ENCODE measurements at regions not wholly inside any gene's neighbourhood (a gene's known extent, or its start where the extent isn't known, plus 50 kb on each side); places are given as distances from the start of the nearest gene placed in this dataset.

DNA sequence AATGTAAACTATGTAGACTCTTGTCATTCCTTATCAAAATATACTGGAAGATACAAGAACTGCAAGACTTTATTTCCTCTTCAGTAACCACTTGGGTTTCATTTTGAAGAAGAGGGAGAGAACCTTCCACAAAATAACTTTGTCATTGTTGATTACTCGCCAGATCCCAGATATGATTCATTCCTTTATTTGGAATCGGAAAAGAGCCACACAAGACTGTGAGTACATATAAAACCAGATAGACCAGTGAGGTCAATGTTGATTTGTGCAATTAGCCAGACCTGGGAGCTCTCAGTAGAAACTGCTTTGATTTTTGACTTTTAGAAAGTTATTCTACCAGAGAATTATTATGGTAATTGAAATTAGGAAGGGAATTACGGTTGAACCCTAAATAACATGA lies 146.1 kb downstream of the TMEM167A start:
- DNase-seq = no peak
- TF ChIP-seq, protein P1, sequence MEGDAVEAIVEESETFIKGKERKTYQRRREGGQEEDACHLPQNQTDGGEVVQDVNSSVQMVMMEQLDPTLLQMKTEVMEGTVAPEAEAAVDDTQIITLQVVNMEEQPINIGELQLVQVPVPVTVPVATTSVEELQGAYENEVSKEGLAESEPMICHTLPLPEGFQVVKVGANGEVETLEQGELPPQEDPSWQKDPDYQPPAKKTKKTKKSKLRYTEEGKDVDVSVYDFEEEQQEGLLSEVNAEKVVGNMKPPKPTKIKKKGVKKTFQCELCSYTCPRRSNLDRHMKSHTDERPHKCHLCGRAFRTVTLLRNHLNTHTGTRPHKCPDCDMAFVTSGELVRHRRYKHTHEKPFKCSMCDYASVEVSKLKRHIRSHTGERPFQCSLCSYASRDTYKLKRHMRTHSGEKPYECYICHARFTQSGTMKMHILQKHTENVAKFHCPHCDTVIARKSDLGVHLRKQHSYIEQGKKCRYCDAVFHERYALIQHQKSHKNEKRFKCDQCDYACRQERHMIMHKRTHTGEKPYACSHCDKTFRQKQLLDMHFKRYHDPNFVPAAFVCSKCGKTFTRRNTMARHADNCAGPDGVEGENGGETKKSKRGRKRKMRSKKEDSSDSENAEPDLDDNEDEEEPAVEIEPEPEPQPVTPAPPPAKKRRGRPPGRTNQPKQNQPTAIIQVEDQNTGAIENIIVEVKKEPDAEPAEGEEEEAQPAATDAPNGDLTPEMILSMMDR (IDR thresholded peaks at IDR 0.05; ENCODE audit: low read depth, low read length) = no peak
- Histone ChIP-seq H3K4me3 (ENCODE audit: low read depth, low read length) (no peak overlapping the region), H3K9me3 (no peaks in the 10 kb centered on the region), H3K36me3 (no peaks in the 10 kb centered on the region), H3K4me1 (no peaks in the 10 kb centered on the region), H3K27me3 (no peaks in the 10 kb centered on the region)

DNA sequence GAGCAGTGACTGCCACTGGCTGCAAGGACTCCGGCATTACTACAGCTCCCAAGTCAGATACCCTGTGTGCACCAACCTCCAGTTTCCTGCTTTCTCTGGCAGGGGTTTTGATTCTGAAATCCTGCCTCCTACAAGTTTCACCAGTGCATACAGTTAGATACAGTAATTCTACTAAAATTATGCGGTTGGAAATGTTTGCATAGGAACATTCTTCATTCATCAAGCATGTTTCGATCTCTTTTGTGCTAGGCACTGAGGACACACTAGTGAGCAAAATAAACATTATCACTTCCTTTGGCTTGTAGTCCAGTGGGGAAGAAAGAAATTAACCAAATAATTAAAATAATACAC lies 152.2 kb downstream of the TMEM167A start:
- H3K9me3 ChIP-seq = no peaks in the 10 kb centered on the region
- TF ChIP-seq, protein P1 (IDR thresholded peaks at IDR 0.05; ENCODE audit: low read depth, low read length) = no peak
- no peaks in the 10 kb centered on the region for H3K27me3 ChIP-seq
- DNase-seq = no peak
- H3K36me3 ChIP-seq = no peaks in the 10 kb centered on the region
- H3K4me1 ChIP-seq = no peaks in the 10 kb centered on the region
- H3K4me3 ChIP-seq (ENCODE audit: low read depth, low read length) = no peak overlapping the region

DNA sequence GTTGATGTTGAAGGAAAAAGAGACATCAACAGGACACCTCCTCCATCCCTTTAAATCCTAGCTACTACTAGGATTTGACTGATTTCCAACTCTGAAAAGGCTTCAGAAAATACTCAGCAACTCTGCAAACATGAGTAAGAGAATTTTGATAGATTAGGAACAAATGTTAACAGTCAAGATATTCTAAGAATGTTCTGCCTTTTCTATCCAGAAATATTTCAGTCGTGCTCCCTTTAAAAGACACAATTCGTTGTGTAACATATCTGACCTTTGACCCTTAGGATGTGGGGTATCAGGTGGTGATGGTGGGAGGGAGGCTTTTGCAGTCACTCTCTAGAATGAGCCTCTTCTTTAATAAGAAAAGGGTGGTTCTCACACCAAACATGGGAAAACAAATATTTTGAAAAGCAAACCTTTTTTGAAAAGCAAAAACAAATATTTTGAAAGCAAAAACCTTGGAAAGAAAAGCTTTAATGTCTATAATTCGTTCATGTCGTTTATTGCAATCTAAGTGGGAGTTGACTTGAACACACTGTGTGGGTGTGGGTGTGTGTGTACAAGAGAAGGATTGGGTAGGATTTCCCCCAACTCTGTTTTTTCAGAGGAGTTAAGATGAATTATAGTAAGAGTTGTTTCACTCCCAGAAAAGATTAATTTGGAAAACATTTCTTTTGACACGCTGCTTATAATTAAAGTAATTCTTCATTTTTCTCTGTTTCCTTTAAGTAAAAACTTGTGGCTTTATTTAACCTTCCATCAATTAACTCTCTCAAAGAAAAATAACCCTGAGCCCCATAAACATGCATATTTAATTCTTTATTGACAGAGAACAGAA lies 152.8 kb downstream of the TMEM167A start:
- Histone ChIP-seq H3K36me3 (no peaks in the 10 kb centered on the region), H3K9me3 (no peaks in the 10 kb centered on the region), H3K4me3 (ENCODE audit: low read depth, low read length) (no peak overlapping the region), H3K4me1 (no peaks in the 10 kb centered on the region), H3K27me3 (no peaks in the 10 kb centered on the region)
- no peak for DNase-seq
- TF ChIP-seq, protein P1 (IDR thresholded peaks at IDR 0.05; ENCODE audit: low read depth, low read length) = no peak

DNA sequence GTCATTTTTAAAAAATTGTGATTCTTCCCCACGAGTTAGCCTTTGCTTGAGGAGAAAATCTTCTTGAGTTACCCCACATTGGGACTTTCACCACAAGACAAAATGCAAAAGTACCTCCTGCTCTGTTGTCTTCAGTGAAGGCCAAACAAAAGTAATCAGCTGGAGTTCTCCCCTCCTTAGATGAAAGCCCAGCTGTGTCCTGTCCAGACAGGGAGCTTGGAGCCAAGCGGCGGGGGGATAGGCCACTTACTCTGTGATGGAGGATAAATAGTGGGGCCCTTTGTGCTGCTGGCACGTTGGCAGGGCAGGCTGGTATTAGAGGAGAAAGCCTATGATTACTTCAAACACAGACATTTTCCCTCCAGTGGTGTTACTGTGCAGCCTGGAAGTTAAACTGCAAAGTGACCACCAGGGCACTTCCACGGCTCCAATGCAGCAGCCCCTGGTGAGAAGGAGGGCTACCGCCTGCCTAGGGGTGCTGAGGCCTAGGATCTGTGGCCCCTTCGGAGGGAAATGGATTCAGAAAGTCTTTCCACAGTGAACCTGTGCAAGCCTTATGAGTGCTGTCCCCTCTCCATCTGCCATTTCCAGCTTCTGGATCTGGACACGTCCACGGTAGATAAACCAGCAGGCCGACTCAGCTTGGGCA lies 155.0 kb downstream of the TMEM167A start:
- no peak for DNase-seq
- Histone ChIP-seq H3K4me3 (ENCODE audit: low read depth, low read length) (no peak overlapping the region), H3K4me1 (0 out of 2 replicates have a peak, but pooled peaks cover 2% of the 10 kb centered on the region), H3K36me3 (no peaks in the 10 kb centered on the region), H3K9me3 (no peaks in the 10 kb centered on the region), H3K27me3 (no peaks in the 10 kb centered on the region)
- TF ChIP-seq, protein P1 (IDR thresholded peaks at IDR 0.05; ENCODE audit: low read depth, low read length) = no peak

DNA sequence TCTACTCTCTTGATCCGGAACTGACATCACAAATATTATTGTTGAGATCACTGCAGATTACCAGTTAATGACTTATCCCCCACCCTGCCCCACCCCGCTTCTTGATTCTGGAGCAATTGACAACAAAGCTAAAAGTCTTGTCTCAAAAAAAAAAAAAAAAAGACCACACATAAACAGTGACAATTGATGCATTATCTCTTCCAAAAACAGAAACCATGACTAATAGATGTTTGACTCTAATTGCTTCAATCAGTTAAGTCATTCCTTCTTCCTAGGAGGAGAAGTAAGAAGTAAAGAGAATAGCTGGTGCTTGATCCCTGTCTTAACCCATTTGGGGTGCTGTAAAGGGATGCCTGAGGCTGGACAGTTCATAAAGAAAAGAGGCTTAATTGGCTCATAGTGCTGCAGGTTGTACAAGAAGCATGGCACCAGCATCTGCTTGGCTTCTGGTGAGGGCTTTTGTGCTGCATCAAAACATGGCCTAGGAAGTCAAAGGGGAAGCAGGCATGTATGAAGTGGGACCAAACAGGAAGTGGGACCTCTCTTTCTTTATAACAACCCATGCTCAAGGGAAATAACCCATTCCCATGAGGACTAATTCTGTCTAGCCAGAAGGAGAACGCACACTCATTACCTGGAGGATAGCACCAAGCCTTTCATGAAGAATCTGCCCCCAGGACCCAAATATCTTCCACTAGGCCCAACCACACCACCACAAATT lies 158.7 kb downstream of the TMEM167A start:
- no peak for DNase-seq
- Histone ChIP-seq H3K9me3 (no peaks in the 10 kb centered on the region), H3K4me3 (ENCODE audit: low read depth, low read length) (no peak overlapping the region), H3K36me3 (no peaks in the 10 kb centered on the region), H3K4me1 (0 out of 2 replicates have a peak, but pooled peaks cover 2% of the 10 kb centered on the region), H3K27me3 (no peaks in the 10 kb centered on the region)
- TF ChIP-seq, protein P1 (IDR thresholded peaks at IDR 0.05; ENCODE audit: low read depth, low read length) = no peak

Measured in BE2C (cell line).